ENCODE measurements at regions not wholly inside any gene's neighbourhood (a gene's known extent, or its start where the extent isn't known, plus 50 kb on each side); places are given as distances from the start of the nearest gene placed in this dataset.

GRCh38 chr16:8496364-8496763 lies 93.9 kb downstream of the TMEM114 start:
- TF ChIP-seq POLR2AphosphoS5 (IDR thresholded peaks at IDR 0.05; ENCODE audit: low read depth, low read length) (no peak), POLR2A (IDR thresholded peaks at IDR 0.05; ENCODE audit: low read depth, low read length) (no peak)

All from GM12891 (cell line).